HCT116 (cell line): ENCODE measurements at regions not wholly inside any gene's neighbourhood (a gene's known extent, or its start where the extent isn't known, plus 50 kb on each side); places are given as distances from the start of the nearest gene placed in this dataset.
A peak's percentile ranks its signal among the peaks of the same experiment; 100 is the strongest.

Source experiments
- ATAC-seq: fragments of 200-7000 bp; cut with Tn5 transposase; 2 replicates; pipeline ENCODE4 v1.9.1; 2020; ENCODE audit warnings: mild to moderate bottlenecking, moderate library complexity
- BruUV-seq: library from RNA; stranded (reverse); fragments of 400-500 nt; replicated peaks from 2 replicates; lab custom pipeline; 2021; lab: Mats Ljungman, UMichigan
- CTCF ChIA-PET: fragments of 300-600 bp; sonication (Branson Sonifier 250); formaldehyde crosslinking; loops from one replicate; lab custom pipeline; 2021; ENCODE audit warnings: antibody characterized with exemption; lab: Charles Lee
- POLR2A ChIA-PET: fragments of 300-600, 350-600 bp; sonication (Branson Sonifier 250); formaldehyde crosslinking; loops from one replicate; lab custom pipeline; 2021; ENCODE audit warnings: antibody characterized with exemption; lab: Charles Lee
- RAD21 ChIA-PET, 2 experiments: fragments of 300-600 bp; sonication (Branson Sonifier 250); formaldehyde crosslinking; loops; one replicate each; lab custom pipeline; 2023; ENCODE audit warnings: low total read pairs in 2 of 2; ENCODE audit not compliant: uncharacterized antibody in 2 of 2, unreplicated experiment in 2 of 2, low non-redundant PET in 1 of 2; lab: Charles Lee
- DNase-seq: peaks from one replicate; pipeline ENCODE4 v3.0.0-alpha.2; 2010; ENCODE audit warnings: low read depth, low spot score
- H2AFZ ChIP-seq: fragments of 200-600 bp; shearing (Covaris generic), sonication (generic); 2 replicates; pipeline ENCODE4 v1.6.1; 2017; ENCODE audit warnings: low read depth, mixed run types, mixed read lengths, antibody characterized with exemption, low read length; ENCODE audit not compliant: poor library complexity, severe bottlenecking
- H3K27ac ChIP-seq: 2 replicates; pipeline ENCODE4 v1.5.1; 2012; ENCODE audit warnings: low read depth, low read length
- H3K27me3 ChIP-seq: fragments of 200-600 bp; sonication (generic); 2 replicates; pipeline ENCODE4 v1.6.1; 2016; ENCODE audit warnings: mixed run types, low read length, mixed read lengths; ENCODE audit not compliant: insufficient read depth
- H3K36me3 ChIP-seq, 2 experiments: fragments of 200-500 bp in 1 of 2; fragments of 200-600 bp in 1 of 2; sonication (Bioruptor generic) in 1 of 2; sonication (generic) in 1 of 2; 2 replicates each; pipeline versions ENCODE4 v1.5.1 to v1.6.1; 2014 to 2016; ENCODE audit warnings: low read length in 2 of 2, inconsistent platforms in 1 of 2, mixed read lengths in 1 of 2, mixed run types in 1 of 2; ENCODE audit not compliant: insufficient read depth in 2 of 2, control insufficient read depth in 1 of 2
- H3K4me1 ChIP-seq, 2 experiments: fragments of 200-600 bp in 1 of 2; sonication (generic) in 1 of 2; 2 replicates each; pipeline versions ENCODE4 v1.5.1 to v1.6.1; 2012 to 2017; ENCODE audit warnings: low read length in 2 of 2, inconsistent platforms in 1 of 2, mild to moderate bottlenecking in 1 of 2, mixed read lengths in 1 of 2, mixed run types in 1 of 2, moderate library complexity in 1 of 2; ENCODE audit not compliant: insufficient read depth in 2 of 2, control insufficient read depth in 1 of 2
- H3K4me2 ChIP-seq: fragments of 200-600 bp; sonication (generic); 2 replicates; pipeline ENCODE4 v1.6.1; 2017; ENCODE audit warnings: mixed run types, low read length, mixed read lengths
- H3K4me3 ChIP-seq, 2 experiments: fragments of 200-600 bp in 1 of 2; sonication (generic) in 1 of 2; replicated peaks in 1 of 2; 2 replicates each; pipeline ENCODE4 v1.5.1; 2011 to 2016; ENCODE audit warnings: low read length in 2 of 2, control low read depth in 1 of 2, low read depth in 1 of 2, mild to moderate bottlenecking in 1 of 2, mixed read lengths in 1 of 2, mixed run types in 1 of 2
- H3K79me2 ChIP-seq: fragments of 200-600 bp; sonication (generic); 2 replicates; pipeline ENCODE4 v1.6.1; 2017; ENCODE audit warnings: mild to moderate bottlenecking, mixed run types, low read length, moderate library complexity, mixed read lengths; ENCODE audit not compliant: insufficient read depth
- H3K9ac ChIP-seq: fragments of 200-600 bp; sonication (generic); 2 replicates; pipeline ENCODE4 v1.6.1; 2016; ENCODE audit warnings: low read length, mixed read lengths
- H3K9me2 ChIP-seq: fragments of 200-600 bp; sonication (generic), shearing (Covaris generic); 2 replicates; pipeline ENCODE4 v1.6.1; 2017; ENCODE audit warnings: mixed run types, mild to moderate bottlenecking, moderate library complexity; ENCODE audit not compliant: insufficient read depth
- H3K9me3 ChIP-seq, 2 experiments: fragments of 200-500 bp in 1 of 2; fragments of 200-600 bp in 1 of 2; sonication (Bioruptor generic) in 1 of 2; sonication (generic) in 1 of 2; 2 replicates each; pipeline ENCODE4 v1.6.1; 2014 to 2017; ENCODE audit warnings: low read length in 2 of 2, mixed read lengths in 2 of 2, inconsistent platforms in 1 of 2, low read depth in 1 of 2, mild to moderate bottlenecking in 1 of 2, mixed run types in 1 of 2, moderate library complexity in 1 of 2; ENCODE audit not compliant: control insufficient read depth in 1 of 2, insufficient read depth in 1 of 2
- H4K20me1 ChIP-seq: fragments of 200-600 bp; sonication (generic), shearing (Covaris generic); 2 replicates; pipeline ENCODE4 v1.6.1; 2017; ENCODE audit warnings: mixed run types, mild to moderate bottlenecking, moderate library complexity; ENCODE audit not compliant: insufficient read depth
- ATF3 ChIP-seq: IDR thresholded peaks from 2 replicates; pipeline ENCODE4 v1.6.1; 2012
- CBX3 ChIP-seq: IDR thresholded peaks from 2 replicates; pipeline ENCODE4 v1.6.1; 2012; ENCODE audit warnings: low read depth
- CEBPB ChIP-seq: IDR thresholded peaks from 2 replicates; pipeline ENCODE4 v1.6.1; 2012; ENCODE audit warnings: low read depth
- ELF1 ChIP-seq: IDR thresholded peaks from 2 replicates; pipeline ENCODE4 v1.6.1; 2012; ENCODE audit warnings: low read depth, borderline replicate concordance
- EZH2 ChIP-seq: fragments of 200-600 bp; sonication (generic); IDR thresholded peaks from 2 replicates; pipeline ENCODE4 v1.6.1; 2017; ENCODE audit warnings: antibody characterized with exemption, mixed run types
- EZH2phosphoT487 ChIP-seq: fragments of 200-600 bp; IDR thresholded peaks from 2 replicates; pipeline ENCODE4 v1.6.1; 2018; ENCODE audit warnings: antibody characterized with exemption, borderline replicate concordance
- FOSL1 ChIP-seq: IDR thresholded peaks from 2 replicates; pipeline ENCODE4 v1.6.1; 2012; ENCODE audit warnings: low read depth
- JUND ChIP-seq: IDR thresholded peaks from 2 replicates; pipeline ENCODE4 v1.6.1; 2012
- MAX ChIP-seq: IDR thresholded peaks from 2 replicates; pipeline ENCODE4 v1.6.1; 2012
- POLR2A ChIP-seq: IDR thresholded peaks from 2 replicates; pipeline ENCODE4 v1.7.0; 2011; ENCODE audit warnings: borderline replicate concordance; ENCODE audit not compliant: insufficient read depth, insufficient read length; ENCODE audit errors: extremely low read depth
- POLR2AphosphoS5 ChIP-seq: IDR thresholded peaks from 2 replicates; pipeline ENCODE4 v1.6.1; 2011; ENCODE audit warnings: mild to moderate bottlenecking, low read depth, low read length, moderate library complexity
- REST ChIP-seq: IDR thresholded peaks from 2 replicates; pipeline ENCODE4 v1.6.1; 2012; ENCODE audit warnings: low read depth
- SIN3A ChIP-seq: IDR thresholded peaks from 2 replicates; pipeline ENCODE4 v1.6.1; 2012; ENCODE audit warnings: low read depth
- SP1 ChIP-seq: IDR thresholded peaks from 2 replicates; pipeline ENCODE4 v1.6.1; 2012; ENCODE audit warnings: low read depth
- SRF ChIP-seq: IDR thresholded peaks from 2 replicates; pipeline ENCODE4 v1.6.1; 2012; ENCODE audit warnings: low read depth
- TCF7L2 ChIP-seq: IDR thresholded peaks from 2 replicates; pipeline ENCODE4 v1.7.0; 2011; ENCODE audit warnings: borderline replicate concordance, inconsistent platforms; ENCODE audit not compliant: insufficient read depth, insufficient read length; ENCODE audit errors: extremely low read depth
- ZBTB33 ChIP-seq: IDR thresholded peaks from 2 replicates; pipeline ENCODE4 v1.6.1; 2011; ENCODE audit warnings: mild to moderate bottlenecking, low read length, moderate library complexity; ENCODE audit not compliant: insufficient replicate concordance; ENCODE audit errors: extremely low read depth
- ZFX ChIP-seq: fragments of 450-650 bp; IDR thresholded peaks from 2 replicates; pipeline ENCODE4 v1.6.1; 2017
- ZNF274 ChIP-seq: fragments of 200-500 bp; sonication (Bioruptor generic); IDR thresholded peaks from 2 replicates; pipeline ENCODE4 v1.6.1; 2014; ENCODE audit warnings: mild to moderate bottlenecking, low read depth, low read length, inconsistent platforms
- intact Hi-C: fragments of 100-400 bp; cut with micrococcal nuclease; formaldehyde crosslinking; loops from 2 replicates; pipeline ENCODE4 v1.10.0; 2022
- TF ChIP-seq, protein P1 (sequence below), 3 experiments: fragments of 200-600 bp in 1 of 3; sonication (generic) in 1 of 3; IDR thresholded peaks in 2 of 3; conservative IDR thresholded peaks in 1 of 3; 2 replicates each; pipeline ENCODE4 v1.5.1; 2012 to 2017; ENCODE audit warnings: low read depth in 2 of 3, low read length in 2 of 3, antibody characterized with exemption in 1 of 3, borderline replicate concordance in 1 of 3, control low read depth in 1 of 3, mild to moderate bottlenecking in 1 of 3, mixed read lengths in 1 of 3, mixed run types in 1 of 3, moderate library complexity in 1 of 3; ENCODE audit not compliant: insufficient read depth in 1 of 3

DNA sequence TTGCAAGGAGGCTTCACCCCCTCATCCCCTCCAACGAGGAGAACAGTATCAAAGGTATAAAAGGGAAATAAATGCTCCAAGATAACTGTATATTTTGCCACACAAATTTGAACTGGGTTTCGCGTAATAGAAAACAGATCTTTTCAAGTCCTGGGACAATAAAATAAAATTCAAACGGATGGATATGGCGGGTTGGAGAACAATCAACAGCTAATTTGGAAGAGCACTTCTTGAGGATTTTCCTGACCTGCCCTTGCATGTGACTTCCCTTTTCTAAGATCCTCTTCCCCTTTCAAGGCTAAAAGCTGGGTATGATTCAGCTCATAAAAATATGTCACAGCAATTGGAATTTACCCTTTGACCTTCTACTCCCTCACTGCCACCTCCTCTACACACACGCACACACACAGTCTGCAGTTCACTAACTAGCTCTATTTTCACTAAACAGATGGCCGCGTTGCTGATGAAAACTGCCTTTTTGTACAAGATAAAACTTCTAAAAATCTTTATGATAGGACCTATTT, 386.9 kb downstream of the FIGN start:
- no peaks in the 10 kb centered on the region for H3K9me2 ChIP-seq
- no peaks in the 10 kb centered on the region for H3K9me3 ChIP-seq
- H3K4me2 ChIP-seq = peak overlapping the region; percentile 77
- ChIA-PET RAD21 (interaction anchor here in 1 of 2 experiments (0.7 kb wide), 1 partner anchor 1459 kb away, joined by 3 read pairs; no protein-coding TSS in a partner anchor), POLR2A (no interaction called here), CTCF (interaction anchor here (1.1 kb wide), 1 partner anchor 530 kb away, joined by 4 read pairs; no protein-coding TSS in a partner anchor)
- no peaks in the 10 kb centered on the region for H3K36me3 ChIP-seq
- 0 out of 2 replicates have a peak overlapping the region, but pooled peaks have one; percentile 5 for H3K27ac ChIP-seq
- H2AFZ ChIP-seq = peak overlapping the region; percentile 99
- H4K20me1 ChIP-seq = no peaks in the 10 kb centered on the region
- intact Hi-C loops = loop anchor here (5.0 to 10.0 kb wide), 6 partner anchors 157 to 1126 kb away; no protein-coding TSS in a partner anchor
- DNase-seq (peak; percentile 67), ATAC-seq (peak; percentile 64)
- no peaks in the 10 kb centered on the region for H3K27me3 ChIP-seq
- H3K79me2 ChIP-seq = no peaks in the 10 kb centered on the region
- peak overlapping the region; percentile 36 to 52 for H3K4me3 ChIP-seq
- H3K4me1 ChIP-seq = peaks cover 18 to 36% of the 10 kb centered on the region in 2 experiments
- no TSS peak for BruUV-seq
- H3K9ac ChIP-seq = peak overlapping the region; percentile 45; the same call in 1 of the 2 replicates
- TF ChIP-seq JUND = peak; percentile 38; the same call in 1 of the 2 replicates
- TF ChIP-seq ZNF274 = no peak
- TF ChIP-seq ZBTB33 = no peak
- no peak for TF ChIP-seq EZH2
- TF ChIP-seq SRF = peak; percentile 41; the same call in 1 of the 2 replicates
- TF ChIP-seq CBX3 = peak; percentile 39; the same call in 1 of the 2 replicates
- TF ChIP-seq SP1 = 0 out of 2 replicates have a peak, but pooled peaks have one; percentile 26
- no peak for TF ChIP-seq SIN3A
- peak; percentile 68 for TF ChIP-seq TCF7L2
- TF ChIP-seq CEBPB = no peak
- TF ChIP-seq MAX = 0 out of 2 replicates have a peak, but pooled peaks have one; percentile 5
- no peak for TF ChIP-seq FOSL1
- TF ChIP-seq ZFX = no peak
- TF ChIP-seq ELF1 = no peak
- no peak for TF ChIP-seq EZH2phosphoT487
- TF ChIP-seq POLR2AphosphoS5 = no peak
- no peak for TF ChIP-seq POLR2A
- TF ChIP-seq, protein P1, sequence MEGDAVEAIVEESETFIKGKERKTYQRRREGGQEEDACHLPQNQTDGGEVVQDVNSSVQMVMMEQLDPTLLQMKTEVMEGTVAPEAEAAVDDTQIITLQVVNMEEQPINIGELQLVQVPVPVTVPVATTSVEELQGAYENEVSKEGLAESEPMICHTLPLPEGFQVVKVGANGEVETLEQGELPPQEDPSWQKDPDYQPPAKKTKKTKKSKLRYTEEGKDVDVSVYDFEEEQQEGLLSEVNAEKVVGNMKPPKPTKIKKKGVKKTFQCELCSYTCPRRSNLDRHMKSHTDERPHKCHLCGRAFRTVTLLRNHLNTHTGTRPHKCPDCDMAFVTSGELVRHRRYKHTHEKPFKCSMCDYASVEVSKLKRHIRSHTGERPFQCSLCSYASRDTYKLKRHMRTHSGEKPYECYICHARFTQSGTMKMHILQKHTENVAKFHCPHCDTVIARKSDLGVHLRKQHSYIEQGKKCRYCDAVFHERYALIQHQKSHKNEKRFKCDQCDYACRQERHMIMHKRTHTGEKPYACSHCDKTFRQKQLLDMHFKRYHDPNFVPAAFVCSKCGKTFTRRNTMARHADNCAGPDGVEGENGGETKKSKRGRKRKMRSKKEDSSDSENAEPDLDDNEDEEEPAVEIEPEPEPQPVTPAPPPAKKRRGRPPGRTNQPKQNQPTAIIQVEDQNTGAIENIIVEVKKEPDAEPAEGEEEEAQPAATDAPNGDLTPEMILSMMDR (IDR thresholded peaks at IDR 0.05 in 2 of 3, conservative IDR thresholded peaks at IDR 0.05 in 1 of 3; ENCODE audit: borderline replicate concordance in 1 of 3, insufficient read depth in 1 of 3, low read depth in 2 of 3, low read length in 2 of 3) = no peak
- no peak for TF ChIP-seq ATF3
- TF ChIP-seq REST = no peak
